ENCODE measurements at regions not wholly inside any gene's neighbourhood (a gene's known extent, or its start where the extent isn't known, plus 50 kb on each side); places are given as distances from the start of the nearest gene placed in this dataset.

GRCh38 chr15:24067733-24068501, 380.8 kb upstream of the NDN start:
- ChIA-PET CTCF (no interaction called here), POLR2A (no interaction called here), RAD21 (ENCODE audit: low non-redundant PET in 1 of 2, low total read pairs in 2 of 2, uncharacterized antibody in 2 of 2, unreplicated experiment in 2 of 2) (no interaction called here)
- no peak overlapping the region for H3K4me3 ChIP-seq (replicated peaks in 1 of 2; ENCODE audit: low read depth in 1 of 2, low read length in 2 of 2)
- no peak overlapping the region for H3K4me2 ChIP-seq (ENCODE audit: low read length)
- no peaks in the 10 kb centered on the region for H3K79me2 ChIP-seq (ENCODE audit: insufficient read depth, low read length)
- H2AFZ ChIP-seq (ENCODE audit: low read depth, low read length, poor library complexity, severe bottlenecking): no peak overlapping the region
- H3K9ac ChIP-seq (ENCODE audit: low read length): no peak overlapping the region
- H3K27me3 ChIP-seq (ENCODE audit: insufficient read depth, low read length): no peaks in the 10 kb centered on the region
- intact Hi-C loops (cut with micrococcal nuclease): no loop called here
- H3K4me1 ChIP-seq (ENCODE audit: control insufficient read depth in 1 of 2, insufficient read depth in 2 of 2, low read length in 2 of 2): no peaks in the 10 kb centered on the region
- no peaks in the 10 kb centered on the region for H3K9me2 ChIP-seq (ENCODE audit: insufficient read depth)
- peaks cover 7 to 23% of the 10 kb centered on the region in 2 experiments; a peak in 3 of 4 replicates for H3K9me3 ChIP-seq (ENCODE audit: control insufficient read depth in 1 of 2, insufficient read depth in 1 of 2, low read depth in 1 of 2, low read length in 2 of 2)
- no peak overlapping the region for H3K27ac ChIP-seq (ENCODE audit: low read depth, low read length)
- DNase-seq (ENCODE audit: low read depth, low spot score): no peak
- no TSS peak for BruUV-seq (replicated peaks)
- no peak for ATAC-seq
- no peak for TF ChIP-seq CBX3 (IDR thresholded peaks at IDR 0.05; ENCODE audit: low read depth)
- no peak for TF ChIP-seq SRF (IDR thresholded peaks at IDR 0.05; ENCODE audit: low read depth)
- no peak for TF ChIP-seq CTCF (IDR thresholded peaks at IDR 0.05 in 2 of 3, conservative IDR thresholded peaks at IDR 0.05 in 1 of 3; ENCODE audit: borderline replicate concordance in 1 of 3, insufficient read depth in 1 of 3, low read depth in 2 of 3, low read length in 2 of 3)
- no peak for TF ChIP-seq ATF3 (IDR thresholded peaks at IDR 0.05)
- TF ChIP-seq SIN3A (IDR thresholded peaks at IDR 0.05; ENCODE audit: low read depth): no peak
- no peak for TF ChIP-seq POLR2A (IDR thresholded peaks at IDR 0.05; ENCODE audit: borderline replicate concordance, extremely low read depth, insufficient read depth, insufficient read length)
- no peak for TF ChIP-seq REST (IDR thresholded peaks at IDR 0.05; ENCODE audit: low read depth)
- TF ChIP-seq FOSL1 (IDR thresholded peaks at IDR 0.05; ENCODE audit: low read depth): no peak
- TF ChIP-seq TCF7L2 (IDR thresholded peaks at IDR 0.05; ENCODE audit: borderline replicate concordance, extremely low read depth, insufficient read depth, insufficient read length): no peak
- TF ChIP-seq EZH2phosphoT487 (IDR thresholded peaks at IDR 0.05; ENCODE audit: borderline replicate concordance): no peak
- no peak for TF ChIP-seq SP1 (IDR thresholded peaks at IDR 0.05; ENCODE audit: low read depth)
- H4K20me1 ChIP-seq (ENCODE audit: insufficient read depth): no peaks in the 10 kb centered on the region
- H3K36me3 ChIP-seq (ENCODE audit: control insufficient read depth in 1 of 2, insufficient read depth in 2 of 2, low read length in 2 of 2): no peaks in the 10 kb centered on the region

All from HCT116 (cell line).